BLaER1 treated with 17β-estradiol and CSF1 and Interleukin-3, amounts not matched to agents 10 nM and 100 nM (cell line): ENCODE measurements at regions not wholly inside any gene's neighbourhood (a gene's known extent, or its start where the extent isn't known, plus 50 kb on each side); places are given as distances from the start of the nearest gene placed in this dataset.
"Not testable (repeated sequence)": the region's sequence is repeated elsewhere in the genome, so short reads cannot be mapped to it uniquely, and the experiment has no call there.

Experiments
- H3K27ac ChIP-seq, 11 experiments: shearing (Covaris generic); formaldehyde crosslinking; 2 replicates each; pipeline ENCODE4 v1.8.1; 2022
- H3K27me3 ChIP-seq, 11 experiments: shearing (Covaris generic); formaldehyde crosslinking; 2 replicates each; pipeline ENCODE4 v1.8.1; 2022
- H3K36me3 ChIP-seq, 11 experiments: shearing (Covaris generic); formaldehyde crosslinking; 2 replicates each; pipeline ENCODE4 v1.8.1; 2022
- H3K4me1 ChIP-seq, 10 experiments: shearing (Covaris generic); formaldehyde crosslinking; 2 replicates each; pipeline ENCODE4 v1.8.1; 2022
- H3K4me2 ChIP-seq, 11 experiments: shearing (Covaris generic); formaldehyde crosslinking; 2 replicates each; pipeline ENCODE4 v1.8.1; 2022
- H3K4me3 ChIP-seq, 10 experiments: shearing (Covaris generic); formaldehyde crosslinking; 2 replicates each; pipeline ENCODE4 v1.8.1; 2022
- H3K9ac ChIP-seq, 11 experiments: shearing (Covaris generic); formaldehyde crosslinking; 2 replicates each; pipeline ENCODE4 v1.8.1; 2022
- H3K9me3 ChIP-seq, 11 experiments: shearing (Covaris generic); formaldehyde crosslinking; replicated peaks in 1 of 11; 2 replicates each; pipeline ENCODE4 v1.8.1; 2022
- H4K20me1 ChIP-seq, 11 experiments: shearing (Covaris generic); formaldehyde crosslinking; 2 replicates each; pipeline ENCODE4 v1.8.1; 2022
- Cebpa-rat ChIP-seq, 11 experiments: shearing (Covaris generic); IDR thresholded peaks; 2 replicates each; pipeline ENCODE4 v1.8.1; 2022

GRCh38 chrX:36868592-36868991 is 139.6 kb upstream of the FAM47C start:
- Histone ChIP-seq H3K9me3 (no peaks in the 10 kb centered on the region), H3K9ac (no peak overlapping the region), H3K27ac (no peak overlapping the region), H3K4me2 (no peak overlapping the region), H3K27me3 (peaks cover 67 to 94% (median 80%) of the 10 kb centered on the region in 11 experiments; a peak in 21 of 22 replicates), H3K4me1 (no peaks in the 10 kb centered on the region), H3K4me3 (no peak overlapping the region), H3K36me3 (no peaks in the 10 kb centered on the region), H4K20me1 (no peaks in the 10 kb centered on the region)
- TF ChIP-seq Cebpa-rat (IDR thresholded peaks at IDR 0.05) = no peak

GRCh38 chrX:36869457-36869856 is 138.7 kb upstream of the FAM47C start:
- Histone ChIP-seq H4K20me1 (no peaks in the 10 kb centered on the region), H3K9me3 (no peaks in the 10 kb centered on the region)

GRCh38 chrX:36897690-36898089 is 110.5 kb upstream of the FAM47C start:
- no peaks in the 10 kb centered on the region for H3K36me3 ChIP-seq
- no peaks in the 10 kb centered on the region for H3K4me1 ChIP-seq

More at GRCh38 chrX:36869457-36869856, 138.7 kb upstream of the FAM47C start:
- no peak for TF ChIP-seq Cebpa-rat (IDR thresholded peaks at IDR 0.05)
- no peak overlapping the region for H3K4me2 ChIP-seq
- no peak overlapping the region for H3K4me3 ChIP-seq
- H3K9ac ChIP-seq = no peak overlapping the region
- H3K27me3 ChIP-seq = peaks cover 64 to 94% (median 74%) of the 10 kb centered on the region in 11 experiments; a peak in 21 of 22 replicates
- H3K27ac ChIP-seq = no peak overlapping the region
- no peaks in the 10 kb centered on the region for H3K36me3 ChIP-seq
- no peaks in the 10 kb centered on the region for H3K4me1 ChIP-seq

GRCh38 chrX:36898301-36898700 is 109.9 kb upstream of the FAM47C start:
- no peak overlapping the region for H3K4me3 ChIP-seq
- peaks cover 21 to 73% (median 53%) of the 10 kb centered on the region in 11 experiments; a peak in 20 of 22 replicates for H3K27me3 ChIP-seq
- H3K36me3 ChIP-seq = no peaks in the 10 kb centered on the region
- no peak for TF ChIP-seq Cebpa-rat (IDR thresholded peaks at IDR 0.05)
- H3K27ac ChIP-seq = no peak overlapping the region
- no peaks in the 10 kb centered on the region for H3K4me1 ChIP-seq
- no peaks in the 10 kb centered on the region for H3K9me3 ChIP-seq
- no peaks in the 10 kb centered on the region; a peak in 2 of 22 replicates for H4K20me1 ChIP-seq
- no peak overlapping the region for H3K9ac ChIP-seq
- no peak overlapping the region for H3K4me2 ChIP-seq

More at GRCh38 chrX:36897690-36898089, 110.5 kb upstream of the FAM47C start:
- H3K9me3 ChIP-seq = no peaks in the 10 kb centered on the region
- no peak overlapping the region for H3K27ac ChIP-seq
- H3K4me2 ChIP-seq = no peak overlapping the region
- H4K20me1 ChIP-seq = no peaks in the 10 kb centered on the region; a peak in 2 of 22 replicates
- H3K9ac ChIP-seq = no peak overlapping the region
- TF ChIP-seq Cebpa-rat (IDR thresholded peaks at IDR 0.05) = no peak
- H3K27me3 ChIP-seq = peaks cover 27 to 79% (median 59%) of the 10 kb centered on the region in 11 experiments; a peak in 21 of 22 replicates
- no peak overlapping the region for H3K4me3 ChIP-seq

- H3K9me3 ChIP-seq = peaks cover 10 to 22% (median 16%) of the 10 kb centered on the region in 11 experiments
- not testable (repeated sequence) for H3K4me2 ChIP-seq, H3K9ac ChIP-seq, H3K4me3 ChIP-seq, H3K36me3 ChIP-seq, H3K27ac ChIP-seq, H3K4me1 ChIP-seq, H4K20me1 ChIP-seq
- H3K27me3 ChIP-seq = peaks cover 8 to 30% (median 25%) of the 10 kb centered on the region in 11 experiments; a peak in 19 of 22 replicates
These were observed 103.6 kb upstream of the FAM47C start for GRCh38 chrX:36904561-36904960.

GRCh38 chrX:36908801-36909675 is 99.1 kb upstream of the FAM47C start:
- Histone ChIP-seq H3K4me2 (peak overlapping the region in 6 of 11 experiments; percentile 2 to 22 (median 14); a peak in 6 of 22 replicates), H3K36me3 (no peaks in the 10 kb centered on the region), H4K20me1 (no peaks in the 10 kb centered on the region), H3K27me3 (peaks cover 0 to 21% (median 14%) of the 10 kb centered on the region in 11 experiments; a peak in 12 of 22 replicates), H3K4me3 (no peak overlapping the region), H3K4me1 (peaks cover 0 to 7% (median 4%) of the 10 kb centered on the region in 10 experiments; a peak in 7 of 20 replicates), H3K27ac (no peak overlapping the region), H3K9ac (no peak overlapping the region), H3K9me3 (peaks cover 10 to 18% (median 16%) of the 10 kb centered on the region in 11 experiments)
- no peak for TF ChIP-seq Cebpa-rat (IDR thresholded peaks at IDR 0.05)

- H3K36me3 ChIP-seq = no peaks in the 10 kb centered on the region
- peaks cover 0 to 7% (median 4%) of the 10 kb centered on the region in 10 experiments; a peak in 7 of 20 replicates for H3K4me1 ChIP-seq
- peak overlapping the region in 6 of 11 experiments; percentile 2 to 22 (median 14); a peak in 6 of 22 replicates for H3K4me2 ChIP-seq
- H3K9me3 ChIP-seq = peaks cover 4 to 12% (median 9%) of the 10 kb centered on the region in 11 experiments
- TF ChIP-seq Cebpa-rat (IDR thresholded peaks at IDR 0.05) = 0 out of 22 replicates have a peak, but pooled peaks of 1 of the 11 experiments have one; percentile 13
- H4K20me1 ChIP-seq = no peaks in the 10 kb centered on the region
- H3K27me3 ChIP-seq = peaks cover 0 to 18% (median 13%) of the 10 kb centered on the region in 11 experiments; a peak in 12 of 22 replicates
- H3K9ac ChIP-seq = no peak overlapping the region
- H3K4me3 ChIP-seq = no peak overlapping the region
- H3K27ac ChIP-seq = no peak overlapping the region
These were observed 98.5 kb upstream of the FAM47C start for GRCh38 chrX:36909676-36910030.

GRCh38 chrX:36913551-36913950 is 94.6 kb upstream of the FAM47C start:
- Histone ChIP-seq H3K27me3 (peaks cover 0 to 8% (median 0%) of the 10 kb centered on the region in 11 experiments; a peak in 4 of 22 replicates), H3K27ac (no peak overlapping the region), H3K4me2 (no peak overlapping the region), H3K4me3 (no peak overlapping the region), H3K9ac (no peak overlapping the region), H3K36me3 (no peaks in the 10 kb centered on the region), H3K9me3 (no peaks in the 10 kb centered on the region), H3K4me1 (peaks cover 0 to 7% (median 4%) of the 10 kb centered on the region in 10 experiments; a peak in 7 of 20 replicates), H4K20me1 (no peaks in the 10 kb centered on the region)
- TF ChIP-seq Cebpa-rat (IDR thresholded peaks at IDR 0.05) = no peak

- Histone ChIP-seq H3K4me2 (no peak overlapping the region), H3K36me3 (no peaks in the 10 kb centered on the region), H3K27ac (no peak overlapping the region), H4K20me1 (no peaks in the 10 kb centered on the region), H3K4me1 (no peaks in the 10 kb centered on the region), H3K9ac (no peak overlapping the region), H3K9me3 (no peaks in the 10 kb centered on the region), H3K27me3 (peaks cover 0 to 20% (median 3%) of the 10 kb centered on the region in 11 experiments; a peak in 6 of 22 replicates), H3K4me3 (no peak overlapping the region)
- TF ChIP-seq Cebpa-rat (IDR thresholded peaks at IDR 0.05) = no peak
These were observed 91.2 kb upstream of the FAM47C start for GRCh38 chrX:36916941-36917340.
